Prostate gland (tissue), 2 donors: ENCODE measurements at regions not wholly inside any gene's neighbourhood (a gene's known extent, or its start where the extent isn't known, plus 50 kb on each side); places are given as distances from the start of the nearest gene placed in this dataset.

Experiments
- CTCF ChIP-seq, 4 experiments: fragments of 200-600 bp in 2 of 4; fragments of 450-650 bp in 2 of 4; sonication (generic) in 2 of 4; IDR thresholded peaks; 1 replicate in 3 of 4; 2 replicates in 1 of 4; pipeline ENCODE4 v1.5.1; 2016 to 2019; ENCODE audit warnings: antibody characterized with exemption in 4 of 4, mild to moderate bottlenecking in 2 of 4, moderate library complexity in 2 of 4
- POLR2A ChIP-seq: fragments of 450-650 bp; IDR thresholded peaks from one replicate; pipeline ENCODE4 v1.6.1; 2016; ENCODE audit warnings: antibody characterized with exemption, mild to moderate bottlenecking
- POLR2AphosphoS5 ChIP-seq: sonication (generic); formaldehyde crosslinking; IDR thresholded peaks from one replicate; pipeline ENCODE4 v1.6.1; 2017; ENCODE audit warnings: antibody characterized with exemption

DNA sequence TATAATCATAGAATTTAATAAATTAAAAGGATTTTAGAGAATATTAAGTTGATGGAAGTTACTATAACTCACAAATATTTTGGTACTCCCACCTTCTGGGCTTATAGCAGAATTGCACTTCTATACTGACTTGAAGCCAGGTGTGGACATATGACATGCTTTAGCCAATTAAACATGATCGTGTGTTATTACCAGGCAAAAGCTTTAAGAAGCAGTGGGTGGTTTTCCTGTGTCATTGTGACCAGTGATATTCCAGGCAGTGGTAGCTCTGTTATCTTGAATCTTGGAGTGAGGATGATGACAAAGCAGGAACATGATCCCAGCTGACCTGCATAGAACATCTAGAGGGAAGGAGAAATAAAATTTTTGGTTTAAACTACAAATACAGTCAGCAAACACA, 370.9 kb upstream of the ZEB2 start:
- TF ChIP-seq CTCF (IDR thresholded peaks at IDR 0.05) (no peak), POLR2AphosphoS5 (no peak), POLR2A (no peak)
